GM23248 (cell line): ENCODE measurements at regions not wholly inside any gene's neighbourhood (a gene's known extent, or its start where the extent isn't known, plus 50 kb on each side); places are given as distances from the start of the nearest gene placed in this dataset.

Experiments
- EZH2 ChIP-seq: fragments of 200-600 bp; sonication (generic); IDR thresholded peaks from 2 replicates; pipeline ENCODE4 v1.6.1; 2018; ENCODE audit warnings: antibody characterized with exemption, mild to moderate bottlenecking; ENCODE audit not compliant: insufficient read depth, poor library complexity, severe bottlenecking
- EZH2phosphoT487 ChIP-seq: fragments of 200-600 bp; sonication (generic); IDR thresholded peaks from 2 replicates; pipeline ENCODE4 v1.6.1; 2018; ENCODE audit warnings: antibody characterized with exemption, moderate library complexity, mild to moderate bottlenecking, low read depth; ENCODE audit not compliant: insufficient read depth

GRCh38 chr4:19156786-19157185, 1094.9 kb upstream of the SLIT2 start:
- TF ChIP-seq EZH2 (no peak), EZH2phosphoT487 (no peak)
